Endothelial cell of hepatic sinusoid (primary cell): ENCODE measurements at regions not wholly inside any gene's neighbourhood (a gene's known extent, or its start where the extent isn't known, plus 50 kb on each side); places are given as distances from the start of the nearest gene placed in this dataset.

ENCODE experiments used
- in situ Hi-C: cut with HindIII; loops from 2 replicates; pipeline ENCODE4 v1.10.0; 2017; ENCODE audit warnings: low sequenced_read_pairs

DNA sequence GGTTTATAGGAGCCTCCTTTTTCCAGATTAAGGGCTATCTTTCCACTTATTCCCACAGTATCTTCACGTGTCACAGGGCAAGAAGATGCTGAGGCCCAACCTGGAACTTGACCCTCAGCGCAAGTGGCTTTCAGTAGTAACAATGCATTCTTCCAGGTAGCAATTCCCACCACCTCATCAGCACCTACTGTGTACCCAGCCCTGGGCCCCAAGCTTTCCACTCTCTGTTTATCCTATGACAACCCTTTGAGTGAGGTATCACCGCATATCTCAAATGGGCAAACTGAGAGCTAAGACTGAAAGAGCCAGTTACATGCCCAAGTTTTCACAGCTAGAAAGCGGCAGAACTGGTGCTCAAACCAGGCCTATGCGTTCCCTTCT is 88.2 kb downstream of the CPN2 start:
- in situ Hi-C loops, result loop anchor here (10.0 kb wide), 1 partner anchor 198 kb away; no protein-coding TSS in a partner anchor

DNA sequence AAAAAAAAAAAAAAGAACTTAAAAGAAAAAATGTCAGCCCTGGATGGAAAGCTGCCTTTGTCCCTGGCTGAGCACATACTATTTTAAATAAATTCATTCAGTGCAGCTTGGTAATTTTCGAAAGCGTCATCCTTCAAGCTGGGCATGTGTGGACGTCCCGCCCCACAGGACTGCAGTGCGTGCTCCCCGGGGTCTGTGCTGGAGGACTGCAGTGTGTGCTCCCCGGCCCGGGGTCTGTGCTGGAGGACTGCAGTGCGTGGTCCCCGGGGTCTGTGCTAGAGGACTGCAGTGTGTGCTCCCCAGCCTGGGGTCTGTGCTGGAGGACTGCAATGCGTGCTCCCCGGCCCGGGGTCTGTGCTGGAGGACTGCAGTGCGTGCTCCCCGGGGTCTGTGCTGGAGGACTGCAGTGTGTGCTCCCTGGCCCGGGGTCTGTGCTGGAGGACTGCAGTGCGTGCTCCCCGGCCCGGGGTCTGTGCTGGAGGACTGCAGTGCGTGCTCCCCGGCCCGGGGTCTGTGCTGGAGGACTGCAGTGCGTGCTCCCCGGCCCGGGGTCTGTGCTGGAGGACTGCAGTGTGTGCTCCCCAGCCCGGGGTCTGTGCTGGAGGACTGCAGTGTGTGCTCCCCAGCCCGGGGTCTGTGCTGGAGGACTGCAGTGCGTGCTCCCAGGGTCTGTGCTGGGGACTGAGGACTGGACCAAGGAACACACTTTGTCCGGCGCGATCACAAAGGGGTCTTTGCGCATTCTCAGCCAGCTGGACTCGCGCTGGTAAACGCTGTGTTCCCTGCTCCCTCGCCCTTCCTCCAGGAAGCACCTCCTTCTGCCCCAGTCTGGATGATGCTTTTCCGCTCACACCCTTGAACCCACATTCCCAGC is 86.3 kb downstream of the CPN2 start:
- in situ Hi-C loops, result loop anchor here (5.0 to 10.0 kb wide), 2 partner anchors 42 to 200 kb away; no protein-coding TSS in a partner anchor

DNA sequence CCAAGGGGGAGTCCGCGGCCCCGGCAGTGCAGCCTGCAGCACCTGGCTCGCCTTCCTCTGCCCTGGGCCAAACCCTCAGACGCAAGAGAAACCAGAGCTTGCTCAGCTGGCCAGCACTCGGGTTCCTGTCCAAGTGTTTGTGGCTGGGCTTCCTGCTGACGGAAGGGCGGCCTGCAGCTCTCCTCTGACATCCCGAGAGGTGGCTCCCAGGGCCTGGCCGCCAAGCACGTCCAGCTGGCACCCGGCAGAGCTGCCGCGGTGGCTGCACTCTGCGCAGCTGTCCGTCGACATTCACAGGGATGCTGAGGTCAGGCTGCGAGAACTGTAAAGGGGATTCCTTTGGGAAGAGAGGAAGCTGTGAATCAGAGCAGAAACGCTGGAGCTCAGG is 85.6 kb downstream of the CPN2 start:
- in situ Hi-C loops, result loop anchor here (5.0 to 10.0 kb wide), 2 partner anchors 42 to 201 kb away; no protein-coding TSS in a partner anchor

DNA sequence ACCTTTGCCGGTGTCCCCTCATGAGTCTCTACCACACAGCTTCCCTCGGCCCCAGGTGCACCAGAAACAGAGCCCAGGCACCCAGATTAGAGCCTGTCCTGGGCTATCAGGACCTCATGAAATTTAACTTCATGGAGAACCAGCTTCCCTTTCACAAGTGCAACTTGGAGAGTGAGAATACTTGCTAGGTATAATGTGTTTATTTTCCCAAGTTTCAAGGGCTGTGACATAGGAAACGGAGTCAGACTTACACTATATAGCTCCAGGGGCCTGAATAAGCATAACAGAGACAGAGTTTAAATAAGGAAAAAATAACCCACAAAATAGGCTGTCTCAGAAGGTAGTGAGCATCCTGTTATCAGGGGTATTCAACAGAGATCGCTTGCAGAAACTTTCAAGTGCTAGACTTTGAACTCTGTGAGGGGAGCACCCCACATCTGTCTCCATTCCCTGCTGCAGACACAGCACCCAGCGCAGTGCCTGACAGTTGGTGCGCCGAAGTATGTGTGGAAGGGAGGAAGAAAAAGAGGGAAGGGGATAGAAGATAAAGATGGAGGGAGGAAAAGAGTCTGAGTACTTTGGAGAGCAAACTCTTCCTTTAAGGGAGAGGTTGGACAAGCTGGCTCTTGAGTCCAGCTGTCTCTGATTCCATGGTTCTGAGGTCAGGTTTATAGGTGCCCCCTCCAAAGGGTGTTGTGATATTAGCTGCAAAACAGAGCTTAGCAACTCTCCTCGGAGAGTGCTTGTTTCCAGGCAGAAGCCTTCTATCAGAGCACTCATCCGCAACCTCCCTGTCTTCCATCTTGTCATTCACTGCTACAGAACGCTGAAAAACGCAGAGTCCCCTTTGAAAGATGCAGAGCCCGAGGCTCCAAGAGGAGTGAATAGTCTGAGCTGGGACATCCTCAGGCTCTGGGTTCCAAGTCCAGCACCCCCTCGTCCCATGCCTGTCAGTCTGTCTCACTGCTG is 84.8 kb downstream of the CPN2 start:
- in situ Hi-C loops, result loop anchor here (5.0 to 10.0 kb wide), 2 partner anchors 41 to 201 kb away; no protein-coding TSS in a partner anchor

DNA sequence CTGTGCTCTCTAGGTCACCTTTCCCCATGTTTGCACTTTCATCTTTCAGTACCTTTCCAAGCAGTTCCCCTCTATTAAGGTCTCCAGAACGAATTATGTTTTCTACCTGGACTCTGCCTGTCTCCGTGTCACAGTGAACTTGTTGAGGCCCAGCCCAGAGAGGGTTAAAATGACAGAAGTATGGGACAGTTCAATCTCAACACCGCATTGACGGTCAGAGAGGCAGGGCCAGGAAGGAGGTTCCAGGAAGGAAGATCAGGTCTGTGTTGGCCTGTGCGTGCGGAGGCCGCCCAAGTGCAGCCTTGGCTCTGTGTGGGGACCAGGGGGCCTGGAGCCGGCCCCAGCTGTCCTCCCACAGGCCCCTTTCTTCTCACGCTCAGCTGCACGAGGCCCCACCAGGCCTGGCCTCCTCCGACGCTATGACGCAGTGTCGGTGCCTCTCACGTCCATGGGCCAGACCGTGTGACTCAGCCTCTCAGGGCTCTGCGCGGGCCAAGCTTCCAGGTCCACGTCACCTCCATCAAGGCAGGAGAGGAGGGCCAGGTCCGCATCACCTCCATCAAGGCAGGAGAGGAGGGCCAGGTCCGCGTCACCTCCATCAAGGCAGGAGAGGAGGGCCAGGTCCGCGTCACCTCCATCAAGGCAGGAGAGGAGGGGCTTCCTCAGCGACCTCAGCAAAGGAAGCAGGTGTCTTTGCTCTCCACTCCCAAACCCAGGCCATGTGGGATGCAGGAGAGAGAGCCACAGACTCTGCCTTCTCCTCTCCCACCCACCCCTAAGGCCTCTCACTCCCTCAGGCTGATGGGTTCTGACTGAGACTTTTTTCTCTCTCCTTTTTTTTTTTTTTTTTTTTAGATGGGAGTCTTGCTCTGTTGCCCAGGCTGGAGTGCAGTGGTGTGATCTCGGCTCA is 83.1 kb downstream of the CPN2 start:
- in situ Hi-C loops, result loop anchor here (5.0 to 10.0 kb wide), 2 partner anchors 39 to 203 kb away; no protein-coding TSS in a partner anchor

DNA sequence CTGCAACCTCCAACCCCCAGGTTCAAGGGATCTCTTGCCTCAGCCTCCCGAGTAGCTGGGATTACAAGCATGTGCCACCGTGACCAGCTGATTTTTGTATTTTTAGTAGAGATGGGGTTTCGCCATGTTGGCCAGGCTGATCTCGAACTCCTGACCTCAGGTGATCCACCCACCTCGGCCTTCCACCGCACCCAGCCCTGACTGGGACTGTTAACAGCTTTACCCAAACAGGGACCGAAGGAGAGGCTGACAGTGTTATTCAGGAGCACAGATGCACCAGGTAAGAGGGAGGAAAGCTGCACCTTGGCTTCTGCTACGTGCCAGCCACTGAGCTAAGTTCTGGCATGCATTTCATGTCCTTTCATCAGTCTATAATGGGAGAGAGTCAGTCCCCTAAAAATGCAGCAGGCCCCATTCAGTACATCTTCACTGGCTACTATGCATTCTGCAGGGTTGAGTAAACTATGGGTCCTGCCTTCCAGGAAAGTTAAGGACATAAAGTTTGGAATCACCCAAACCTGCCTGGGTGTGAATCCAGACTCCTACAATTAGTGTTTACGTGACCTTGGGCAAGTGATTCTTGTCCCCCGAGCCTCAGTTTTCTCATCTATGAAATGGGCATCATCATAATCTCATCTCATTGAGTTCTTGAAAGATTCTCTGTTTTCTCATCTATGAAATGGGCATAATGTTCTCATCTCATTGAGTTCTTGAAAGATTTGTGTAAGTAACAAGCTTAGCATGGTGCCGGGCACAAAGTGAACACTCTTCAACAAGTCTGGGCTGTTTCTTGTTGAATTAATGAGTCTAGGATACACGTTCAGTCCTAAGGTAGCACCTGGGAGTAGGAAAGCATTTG is 82.2 kb downstream of the CPN2 start:
- in situ Hi-C loops, result loop anchor here (5.0 to 10.0 kb wide), 2 partner anchors 38 to 204 kb away; no protein-coding TSS in a partner anchor

DNA sequence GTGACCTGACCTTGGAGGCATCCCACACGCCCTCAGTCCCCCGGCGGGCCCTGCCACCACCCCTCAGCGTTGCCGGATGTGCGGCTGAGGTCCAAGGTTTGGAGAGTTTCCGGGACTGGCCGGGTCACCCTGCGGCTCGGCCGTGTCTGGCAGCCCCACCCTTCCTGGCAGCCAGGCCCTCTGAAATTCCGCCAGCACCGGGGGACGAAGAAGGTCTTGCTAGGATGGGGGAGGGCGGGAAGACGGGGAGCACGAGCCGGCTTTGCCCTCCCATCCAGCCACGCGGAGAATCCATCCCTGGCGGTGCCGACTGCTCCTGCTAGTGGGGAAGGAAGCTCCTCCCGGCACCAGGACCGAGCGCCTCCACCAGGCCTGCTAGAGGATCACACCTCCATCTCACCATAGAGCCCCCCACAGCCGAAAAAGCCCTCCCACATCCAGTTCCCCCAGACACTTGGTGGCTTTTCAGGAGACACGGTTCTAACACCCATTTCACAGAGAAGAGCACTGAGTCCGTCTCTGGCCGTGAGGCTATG is 81.5 kb downstream of the CPN2 start:
- in situ Hi-C loops, result loop anchor here (5.0 to 10.0 kb wide), 2 partner anchors 38 to 205 kb away; no protein-coding TSS in a partner anchor

DNA sequence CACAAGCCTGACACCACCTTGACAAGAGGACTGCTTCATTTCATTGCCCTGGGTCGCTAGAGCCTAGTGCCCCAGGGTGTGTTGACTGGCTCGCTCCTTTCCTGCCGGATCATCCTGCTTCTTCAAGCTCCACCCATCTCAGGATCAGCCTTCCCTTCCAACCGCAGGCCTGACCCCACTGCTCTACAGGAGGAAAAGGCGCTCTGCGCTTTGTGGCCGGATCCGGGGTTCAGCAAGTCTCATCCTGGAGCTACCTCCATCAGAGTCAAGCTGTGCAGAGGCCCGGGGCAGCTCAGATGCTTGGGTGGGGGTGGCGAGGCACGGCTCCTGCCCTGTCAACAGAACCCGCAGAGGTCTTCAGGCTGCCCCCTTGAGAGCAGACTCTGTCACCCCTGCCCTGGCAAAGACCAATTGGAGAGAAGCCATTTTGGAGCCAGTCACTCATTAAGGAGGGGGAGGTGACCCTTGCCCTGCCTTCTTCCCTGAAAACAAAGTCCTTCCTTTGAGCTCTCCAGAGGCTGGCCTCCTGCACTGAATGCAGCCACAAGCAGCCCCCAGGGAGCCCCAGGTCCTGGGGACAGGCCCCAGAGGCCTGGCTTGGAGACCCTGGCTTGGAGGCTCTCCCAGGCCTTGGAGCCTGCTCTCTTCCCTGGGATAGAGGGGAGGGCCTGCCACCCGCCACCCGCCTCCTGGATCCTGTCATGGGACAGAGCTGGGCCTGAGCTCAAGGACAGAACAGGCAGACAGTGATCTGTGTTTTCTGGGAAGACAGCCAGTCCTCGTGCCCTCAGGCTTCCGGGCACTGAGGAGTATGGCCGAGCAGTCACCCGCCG is 80.3 kb downstream of the CPN2 start:
- in situ Hi-C loops, result no loop called here

DNA sequence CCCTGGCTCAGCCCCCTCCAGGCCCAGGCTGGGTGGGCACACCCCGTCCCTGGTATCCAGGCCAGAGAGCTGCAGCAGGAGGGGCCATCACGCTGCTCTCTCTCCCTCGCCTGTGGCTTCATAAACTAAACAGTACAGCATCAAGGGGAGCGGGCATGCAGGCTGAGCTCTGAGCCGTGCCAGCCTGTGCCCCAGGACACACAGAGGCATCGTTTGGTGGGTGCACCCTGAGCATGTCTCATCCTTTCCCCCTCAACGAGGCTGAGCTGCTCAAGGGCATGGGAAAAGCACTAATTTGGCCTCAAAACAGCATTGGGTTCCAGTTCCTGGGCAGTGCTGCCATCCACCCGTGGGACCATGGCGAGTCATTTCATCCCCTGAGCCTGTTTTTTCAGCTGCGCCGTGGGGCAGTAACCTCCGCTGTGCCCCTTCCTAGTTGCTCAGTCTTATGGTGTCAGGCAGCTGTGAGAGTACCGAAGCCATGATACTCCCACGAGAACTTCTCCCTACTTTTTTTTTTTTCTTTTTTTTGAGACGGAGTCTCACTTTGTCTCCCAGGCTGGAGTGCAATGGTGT is 79.6 kb downstream of the CPN2 start:
- in situ Hi-C loops, result no loop called here

DNA sequence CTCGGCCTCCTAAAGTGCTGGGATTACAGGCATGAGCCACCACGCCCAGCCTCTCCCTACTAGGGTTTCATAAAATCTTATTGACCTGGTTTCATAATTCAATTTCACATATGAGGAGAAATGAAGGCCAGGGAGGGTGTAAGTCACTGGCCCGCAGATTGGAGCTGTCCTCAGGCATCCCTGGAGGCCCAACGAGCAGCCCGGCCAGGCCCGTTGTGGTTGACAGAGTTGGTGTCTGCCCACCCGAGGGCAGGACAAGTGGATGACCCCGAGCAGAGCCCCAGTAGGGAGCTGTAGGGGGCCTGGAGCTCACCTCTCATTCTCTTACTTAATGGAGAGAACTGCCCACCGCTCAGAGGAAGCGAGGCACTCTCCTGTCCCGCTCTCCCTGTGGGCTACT is 78.9 kb downstream of the CPN2 start:
- in situ Hi-C loops, result no loop called here

DNA sequence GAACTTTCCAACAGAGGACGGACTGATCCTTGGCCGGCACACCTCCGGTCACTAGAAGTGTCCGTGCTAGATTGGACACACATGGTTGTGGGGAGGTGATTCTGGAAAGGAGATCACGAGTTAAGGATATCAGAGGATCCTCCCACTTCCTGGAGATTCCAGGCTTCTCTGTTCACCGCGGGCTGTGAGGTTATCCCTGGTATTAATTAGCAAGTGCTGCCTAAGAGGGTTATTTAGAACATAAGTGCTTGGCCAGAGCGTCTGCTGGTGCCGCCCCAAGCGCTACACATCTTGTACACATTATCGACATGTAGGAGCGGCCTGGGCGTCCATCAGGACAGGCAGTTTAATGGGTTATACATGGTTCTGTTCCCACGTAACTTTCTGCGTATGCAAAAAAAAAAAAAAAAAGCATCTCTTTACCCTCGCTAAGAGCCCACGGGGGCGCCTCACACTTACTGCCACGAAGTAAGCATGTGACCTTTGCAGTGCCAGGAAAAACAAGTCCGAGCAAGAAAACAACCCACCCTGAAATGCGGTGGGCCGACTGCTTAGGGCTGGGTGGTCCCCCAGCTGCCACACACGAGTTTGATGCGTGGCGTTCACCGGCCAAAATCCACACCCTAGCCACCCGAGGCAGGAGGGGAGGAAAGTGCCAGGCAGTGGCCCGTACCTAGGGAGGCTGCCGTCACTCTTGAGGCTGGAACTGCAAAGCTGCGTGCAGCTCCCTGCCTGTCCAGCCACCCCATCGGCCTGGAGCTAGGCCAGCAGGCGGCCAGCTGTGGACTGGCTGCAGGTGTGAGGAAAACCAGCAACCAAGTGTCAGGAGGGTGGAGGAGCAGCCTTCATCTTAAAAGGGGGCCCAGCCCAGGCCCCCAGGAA is 78.0 kb downstream of the CPN2 start:
- in situ Hi-C loops, result no loop called here

DNA sequence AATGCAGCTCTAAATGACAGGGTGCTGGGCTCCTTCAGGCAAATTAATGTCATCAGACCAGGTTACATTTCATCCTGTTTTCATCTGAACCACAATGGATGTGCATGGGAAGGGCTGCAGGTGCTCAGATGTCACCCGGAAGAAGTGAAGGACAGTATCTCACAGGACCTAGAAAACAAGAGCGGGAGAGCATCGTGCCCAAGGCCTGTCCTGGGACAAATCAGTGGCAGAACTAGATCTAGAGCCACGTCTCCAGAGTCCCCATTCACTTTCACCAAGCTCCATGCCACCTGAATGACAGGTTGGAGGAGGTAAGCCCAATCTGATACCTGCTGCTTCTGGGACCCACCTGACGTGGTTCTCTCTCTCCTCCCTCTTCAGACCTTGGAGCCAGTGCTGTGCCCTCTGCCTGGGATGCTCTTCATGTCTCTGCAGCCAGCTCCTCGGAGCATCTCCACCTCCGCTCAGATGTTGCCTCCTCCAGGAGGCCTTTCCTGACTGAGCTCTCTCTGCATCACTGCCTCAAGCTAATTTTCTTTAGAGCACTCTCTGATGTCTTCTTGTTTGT is 77.3 kb downstream of the CPN2 start:
- in situ Hi-C loops, result no loop called here

DNA sequence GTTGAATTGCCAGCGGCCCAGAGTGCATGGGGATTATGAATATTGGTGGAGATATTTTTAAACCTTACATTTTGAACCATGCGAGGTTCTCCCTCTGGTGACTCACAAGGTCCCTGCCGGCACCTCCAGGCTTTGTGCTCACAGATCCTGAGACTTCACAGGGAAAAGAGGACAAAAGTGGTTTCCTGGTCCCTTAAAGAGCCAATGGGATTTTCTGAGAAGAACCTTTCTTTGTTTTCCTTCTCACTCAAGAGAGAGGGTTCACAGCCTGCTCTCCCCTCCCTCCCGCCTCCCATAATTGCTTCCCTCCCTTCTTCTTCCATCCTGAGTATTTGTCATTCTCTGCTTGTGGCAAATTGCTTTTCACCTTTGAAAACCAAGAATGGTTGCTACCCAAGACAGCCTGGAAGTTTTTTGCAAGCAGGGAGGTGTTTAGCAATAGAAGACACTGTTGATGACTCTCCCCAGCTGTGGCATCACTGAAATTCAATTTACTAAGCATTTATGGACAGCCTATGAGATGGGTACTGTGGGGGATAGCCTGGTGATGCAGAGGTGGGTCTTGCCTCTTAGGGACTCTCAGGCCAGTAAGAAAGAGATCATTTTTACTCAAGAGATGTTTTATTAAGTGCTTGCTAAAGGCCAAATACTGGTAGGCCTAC is 76.6 kb downstream of the CPN2 start:
- in situ Hi-C loops, result no loop called here

DNA sequence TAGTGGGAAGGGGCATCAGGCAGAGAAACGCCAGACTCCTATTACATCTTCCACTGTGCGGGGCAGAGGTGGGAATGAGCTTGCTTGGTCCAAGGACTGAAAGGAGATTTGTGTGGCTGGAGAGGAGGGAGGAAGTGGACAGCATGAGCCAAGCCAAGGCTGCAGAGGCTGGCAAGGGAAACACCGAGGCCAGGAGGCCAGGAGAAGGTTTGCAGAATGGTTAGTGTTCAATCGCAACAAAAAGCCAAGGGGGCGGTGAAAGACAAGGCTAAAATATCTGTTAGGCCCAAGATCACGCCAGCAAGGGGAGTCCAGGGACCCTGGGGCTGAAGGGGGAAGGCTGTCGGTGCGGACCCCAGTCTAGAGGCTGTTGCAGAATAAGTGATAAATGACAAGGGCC is 75.8 kb downstream of the CPN2 start:
- in situ Hi-C loops, result no loop called here

DNA sequence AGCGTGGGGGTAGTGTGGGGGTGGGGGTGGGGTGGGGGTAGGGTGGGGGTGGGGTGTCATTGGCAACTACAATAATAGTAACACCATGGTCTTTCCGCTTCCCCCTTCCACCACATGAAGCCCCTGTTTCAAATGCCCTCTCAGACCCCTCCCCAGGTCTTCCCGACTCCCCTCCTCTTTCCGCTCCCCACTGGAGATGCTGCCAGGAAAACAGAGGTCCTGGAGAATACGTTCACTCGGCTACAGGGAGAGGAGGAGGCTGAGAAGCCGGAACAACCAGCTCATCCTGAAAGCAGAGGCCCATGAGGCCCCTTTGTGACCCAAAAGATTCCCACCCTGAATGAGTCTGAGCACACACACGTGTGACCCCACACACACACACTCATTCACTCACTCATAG is 75.4 kb downstream of the CPN2 start:
- in situ Hi-C loops, result no loop called here

DNA sequence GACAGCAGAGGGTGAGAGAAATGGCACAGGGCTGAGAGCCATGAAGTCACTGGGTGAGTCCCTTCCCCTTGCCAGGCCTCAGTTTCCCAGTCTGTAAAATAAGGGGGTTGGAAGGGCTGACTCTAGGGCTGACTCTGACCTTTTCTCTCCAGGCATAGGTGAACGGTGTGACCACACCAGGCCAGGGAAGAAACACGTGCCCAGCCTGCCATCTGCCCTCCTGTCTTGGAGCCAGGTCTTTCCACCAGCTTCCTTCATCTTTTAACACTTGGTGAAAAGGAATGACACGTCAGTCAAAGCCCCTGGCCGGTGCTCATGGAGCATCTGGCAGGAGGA is 74.4 kb downstream of the CPN2 start:
- in situ Hi-C loops, result no loop called here
